PC-3 (cell line): ENCODE measurements at regions not wholly inside any gene's neighbourhood (a gene's known extent, or its start where the extent isn't known, plus 50 kb on each side); places are given as distances from the start of the nearest gene placed in this dataset.

Source experiments
- ATAC-seq: fragments of 200-7000 bp; cut with Tn5 transposase; 2 replicates; pipeline ENCODE4 v1.9.1; 2020; ENCODE audit warnings: mild to moderate bottlenecking, moderate library complexity
- BruUV-seq: library from RNA; stranded (reverse); fragments of 400-500 nt; replicated peaks from 2 replicates; lab custom pipeline; 2021; lab: Mats Ljungman, UMichigan
- CTCF ChIA-PET: fragments of 300-600 bp; sonication (Branson Sonifier 250); formaldehyde crosslinking; loops from one replicate; lab custom pipeline; 2022; ENCODE audit warnings: antibody characterized with exemption; lab: Charles Lee
- POLR2A ChIA-PET: fragments of 300-600 bp; sonication (Branson Sonifier 250); formaldehyde crosslinking; loops from one replicate; lab custom pipeline; 2022; ENCODE audit warnings: antibody characterized with exemption; ENCODE audit not compliant: unreplicated experiment; lab: Charles Lee
- DNase-seq: peaks from one replicate; pipeline ENCODE4 v3.0.0-alpha.2; 2015
- H2AFZ ChIP-seq: fragments of 300-600 bp; sonication (generic); 2 replicates; pipeline ENCODE4 v1.6.0; 2016; ENCODE audit warnings: antibody characterized with exemption, low read length
- H3F3A ChIP-seq: fragments of 300-600 bp; sonication (generic); one replicate; pipeline ENCODE4 v1.6.0; 2017; ENCODE audit warnings: antibody characterized with exemption, low read length, control low read depth, mild to moderate bottlenecking; ENCODE audit not compliant: unreplicated experiment
- H3K27ac ChIP-seq: fragments of 300-600 bp; sonication (generic); 2 replicates; pipeline ENCODE4 v1.5.1; 2016; ENCODE audit warnings: mild to moderate bottlenecking, low read length
- H3K27me3 ChIP-seq: fragments of 300-600 bp; sonication (generic); 2 replicates; pipeline ENCODE4 v1.6.1; 2016; ENCODE audit warnings: low read length, mixed read lengths
- H3K36me3 ChIP-seq: fragments of 300-600 bp; sonication (generic); 2 replicates; pipeline ENCODE4 v1.6.1; 2016; ENCODE audit warnings: low read depth, mixed run types, low read length, mixed read lengths
- H3K4me1 ChIP-seq: fragments of 300-600 bp; sonication (generic); 2 replicates; pipeline ENCODE4 v1.5.1; 2016; ENCODE audit warnings: low read length; ENCODE audit not compliant: insufficient read depth
- H3K4me2 ChIP-seq: fragments of 300-600 bp; sonication (generic); 2 replicates; pipeline ENCODE4 v1.6.0; 2016; ENCODE audit warnings: low read length
- H3K4me3 ChIP-seq: fragments of 300-600 bp; sonication (generic); 2 replicates; pipeline ENCODE4 v1.5.1; 2016; ENCODE audit warnings: mild to moderate bottlenecking, low read length, mixed read lengths
- H3K79me2 ChIP-seq: fragments of 300-600 bp; sonication (generic); 2 replicates; pipeline ENCODE4 v1.6.1; 2017; ENCODE audit warnings: low read length, mixed read lengths
- H3K9ac ChIP-seq: fragments of 300-600 bp; sonication (generic); 2 replicates; pipeline ENCODE4 v1.6.0; 2016; ENCODE audit warnings: mild to moderate bottlenecking, low read length
- H3K9me2 ChIP-seq: fragments of 300-600 bp; sonication (generic); replicated peaks from 2 replicates; pipeline ENCODE4 v1.6.1; 2016; ENCODE audit warnings: mixed run types, low read length, mixed read lengths
- H3K9me3 ChIP-seq: fragments of 300-600 bp; sonication (generic); 2 replicates; pipeline ENCODE4 v1.6.1; 2016; ENCODE audit warnings: low read length, mixed read lengths
- H4K20me1 ChIP-seq: fragments of 300-600 bp; sonication (generic); 2 replicates; pipeline ENCODE4 v1.6.1; 2016; ENCODE audit warnings: low read length, mixed read lengths
- CTCF ChIP-seq: fragments of 300-600 bp; sonication (generic); conservative IDR thresholded peaks from 2 replicates; pipeline ENCODE4 v1.5.1; 2017; ENCODE audit warnings: antibody characterized with exemption, low read depth, mild to moderate bottlenecking, low read length
- EZH2 ChIP-seq: fragments of 300-600 bp; sonication (generic); IDR thresholded peaks from one replicate; pipeline ENCODE4 v1.6.1; 2017; ENCODE audit warnings: antibody characterized with exemption, mild to moderate bottlenecking, low read length; ENCODE audit not compliant: unreplicated experiment
- EZH2phosphoT487 ChIP-seq: fragments of 300-600 bp; sonication (generic); IDR thresholded peaks from 2 replicates; pipeline ENCODE4 v1.6.1; 2018; ENCODE audit warnings: mild to moderate bottlenecking, antibody characterized with exemption, low read length, borderline replicate concordance
- intact Hi-C: fragments of 100-400 bp; cut with micrococcal nuclease; formaldehyde crosslinking; loops from 2 replicates; pipeline ENCODE4 v1.9.0; 2023

GRCh38 chr3:196147116-196147515 is 64.1 kb downstream of the ZDHHC19 start:
- Histone ChIP-seq H4K20me1 (no peaks in the 10 kb centered on the region), H3K79me2 (no peaks in the 10 kb centered on the region), H3K9ac (no peak overlapping the region), H3K4me1 (peaks cover 11% of the 10 kb centered on the region), H3K27ac (no peak overlapping the region), H3K36me3 (no peaks in the 10 kb centered on the region), H3K9me2 (no peaks in the 10 kb centered on the region), H2AFZ (no peak overlapping the region), H3F3A (no peaks in the 10 kb centered on the region), H3K4me3 (no peak overlapping the region), H3K9me3 (no peaks in the 10 kb centered on the region), H3K4me2 (no peak overlapping the region), H3K27me3 (no peaks in the 10 kb centered on the region)
- intact Hi-C loops = no loop called here
- ATAC-seq (no peak), DNase-seq (no peak)
- no TSS peak for BruUV-seq
- POLR2A ChIA-PET = no interaction called here
- no peak for TF ChIP-seq EZH2phosphoT487
- no peak for TF ChIP-seq CTCF
- TF ChIP-seq EZH2 = no peak
- CTCF ChIA-PET = no interaction called here

DNA sequence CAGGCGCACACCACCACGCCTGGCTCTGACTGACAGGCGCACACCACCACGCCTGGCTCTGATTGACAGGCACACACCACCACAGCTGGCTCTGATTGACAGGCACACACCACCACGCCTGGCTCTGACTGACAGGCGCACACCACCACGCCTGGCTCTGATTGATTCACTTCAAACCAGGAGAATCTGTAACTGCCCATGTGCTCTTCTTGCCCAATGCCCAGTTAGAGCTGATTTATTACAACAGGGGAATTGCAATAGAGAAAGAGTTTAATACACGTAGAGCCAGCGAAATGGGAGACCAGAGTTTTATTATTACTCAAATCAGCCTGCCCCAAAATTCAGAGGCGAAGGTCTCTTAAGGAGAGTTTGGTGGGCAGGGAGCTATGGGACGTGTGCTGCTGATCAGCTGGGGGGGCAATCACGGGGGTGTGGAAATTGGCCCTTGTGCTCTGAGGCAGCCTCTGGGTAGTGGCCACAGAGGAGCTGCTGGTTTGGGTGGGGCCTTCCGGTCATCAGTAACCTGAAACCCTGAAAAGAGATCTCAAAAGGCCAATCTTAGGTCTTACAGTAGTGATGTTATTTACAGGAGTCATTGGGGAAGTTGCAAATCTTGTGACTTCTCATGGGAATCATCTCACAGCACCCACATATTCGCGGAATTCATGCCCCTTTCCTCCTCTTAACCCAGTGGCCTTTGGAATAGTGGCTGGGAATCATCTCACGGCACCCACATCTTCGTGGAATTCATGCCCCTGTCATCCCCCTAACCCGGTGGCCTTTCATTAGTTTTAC is 63.8 kb upstream of the TFRC start:
- ChIA-PET CTCF (interaction anchor here (0.6 kb wide), 1 partner anchor 1648 kb away, joined by 3 read pairs; no protein-coding TSS in a partner anchor), POLR2A (no interaction called here)
- H3K36me3 ChIP-seq = no peaks in the 10 kb centered on the region
- no TSS peak for BruUV-seq
- TF ChIP-seq EZH2 (no peak), EZH2phosphoT487 (no peak), CTCF (no peak)
- intact Hi-C loops = no loop called here
- H3K4me1 ChIP-seq = peaks cover 16% of the 10 kb centered on the region
- DNase-seq (no peak), ATAC-seq (no peak)
- no peaks in the 10 kb centered on the region for H3K9me2 ChIP-seq
- no peaks in the 10 kb centered on the region for H3K9me3 ChIP-seq
- H3K4me2 ChIP-seq = no peak overlapping the region
- H3K27ac ChIP-seq = no peak overlapping the region
- H3K9ac ChIP-seq = no peak overlapping the region
- no peak overlapping the region for H3K4me3 ChIP-seq
- H4K20me1 ChIP-seq = no peaks in the 10 kb centered on the region
- no peaks in the 10 kb centered on the region for H3K27me3 ChIP-seq
- H3K79me2 ChIP-seq = no peaks in the 10 kb centered on the region
- no peaks in the 10 kb centered on the region for H3F3A ChIP-seq
- no peak overlapping the region for H2AFZ ChIP-seq

- ATAC-seq = no peak
- ChIA-PET CTCF (no interaction called here), POLR2A (no interaction called here)
- TF ChIP-seq EZH2 (no peak), CTCF (no peak), EZH2phosphoT487 (no peak)
- BruUV-seq = no TSS peak
- no peaks in the 10 kb centered on the region for H3K27me3 ChIP-seq
- H3K4me1 ChIP-seq = peaks cover 16% of the 10 kb centered on the region
- no peak overlapping the region for H3K4me3 ChIP-seq
- H3K9me3 ChIP-seq = no peaks in the 10 kb centered on the region
- H3K9me2 ChIP-seq = no peaks in the 10 kb centered on the region
- no peaks in the 10 kb centered on the region for H3K36me3 ChIP-seq
- no peak overlapping the region for H3K27ac ChIP-seq
- H2AFZ ChIP-seq = no peak overlapping the region
- no peaks in the 10 kb centered on the region for H4K20me1 ChIP-seq
- no peak overlapping the region for H3K9ac ChIP-seq
- no peaks in the 10 kb centered on the region for H3F3A ChIP-seq
- no peak for DNase-seq
- intact Hi-C loops = no loop called here
- H3K4me2 ChIP-seq = no peak overlapping the region
- no peaks in the 10 kb centered on the region for H3K79me2 ChIP-seq
Observed at GRCh38 chr3:196144383-196145105, 62.7 kb upstream of the TFRC start.
